GM19043 (cell line): ENCODE measurements at regions not wholly inside any gene's neighbourhood (a gene's known extent, or its start where the extent isn't known, plus 50 kb on each side); places are given as distances from the start of the nearest gene placed in this dataset.
"Not testable (repeated sequence)": the region's sequence is repeated elsewhere in the genome, so short reads cannot be mapped to it uniquely, and the experiment has no call there.

Experiments
- ATAC-seq: cut with Tn5 transposase; IDR thresholded peaks from one replicate; pipeline ENCODE4 v1.9.1; 2021; ENCODE audit warnings: low read depth; ENCODE audit not compliant: unreplicated experiment

DNA sequence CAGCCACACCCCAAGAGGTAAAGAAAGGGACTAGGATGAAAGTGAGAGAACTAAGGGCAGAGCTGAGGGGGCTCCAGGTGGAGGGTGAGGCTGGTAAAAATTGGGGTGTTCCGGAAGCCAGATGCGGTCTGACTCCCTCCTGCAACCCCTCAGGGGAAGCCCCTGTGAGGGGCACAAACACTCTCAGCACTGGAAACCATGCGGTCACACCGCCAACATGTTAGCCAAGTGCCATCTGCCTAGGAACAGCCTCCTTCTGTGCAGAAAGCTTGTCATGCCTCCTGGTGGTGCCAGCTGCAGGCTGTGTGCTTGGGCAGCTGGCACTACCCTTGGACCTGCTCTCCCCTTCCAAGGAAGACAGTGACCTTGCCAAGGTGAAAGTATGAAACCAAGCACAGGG, 83.5 kb upstream of the RPL38 start:
- no peak for ATAC-seq

DNA sequence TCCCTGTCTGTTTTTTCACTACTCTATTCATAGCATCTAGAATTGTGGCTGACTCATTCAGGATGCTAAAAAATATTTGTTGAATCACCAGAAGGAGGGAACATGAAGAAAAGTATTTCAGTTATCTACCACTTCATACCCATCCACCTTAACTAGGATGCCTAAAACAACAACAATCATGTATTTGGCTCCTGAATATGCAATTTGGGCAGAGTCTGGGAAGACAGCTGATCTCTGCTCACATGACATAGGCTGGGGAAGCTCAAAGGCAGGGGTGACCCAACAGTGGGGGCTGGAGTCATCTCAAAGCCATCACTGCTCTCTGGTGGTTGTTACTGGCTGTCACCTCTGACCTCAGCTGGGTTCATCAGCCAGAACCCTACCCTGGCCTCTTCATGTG, 80.1 kb upstream of the RPL38 start:
- no peak for ATAC-seq

- no peak for ATAC-seq
Measured at GRCh38 chr17:74123866-74124444, 79.5 kb upstream of the RPL38 start.

DNA sequence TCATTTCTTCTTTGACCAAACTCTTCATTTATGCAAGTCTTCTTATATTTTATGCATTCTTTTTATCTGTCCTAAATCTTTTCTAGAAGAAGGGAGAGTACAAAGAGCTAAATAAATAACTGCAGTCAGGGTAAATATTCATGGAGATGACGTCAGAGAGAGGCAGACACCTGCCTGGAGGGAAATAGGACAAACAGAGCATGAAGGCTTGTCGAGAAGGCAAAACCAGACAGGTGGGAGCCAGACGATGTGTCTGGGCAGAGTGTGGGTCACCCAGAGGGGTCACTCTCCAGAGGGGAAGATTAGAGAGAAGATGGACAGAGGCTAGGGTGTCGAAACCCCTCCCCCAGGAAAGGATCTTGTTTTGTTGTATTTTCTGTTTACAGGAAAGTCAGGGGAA, 78.3 kb upstream of the RPL38 start:
- no peak for ATAC-seq

GRCh38 chr17:74126179-74126900, 77.1 kb upstream of the RPL38 start:
- ATAC-seq = no peak

- ATAC-seq = no peak
Measured at GRCh38 chr17:74126959-74127358, 76.5 kb upstream of the RPL38 start.

DNA sequence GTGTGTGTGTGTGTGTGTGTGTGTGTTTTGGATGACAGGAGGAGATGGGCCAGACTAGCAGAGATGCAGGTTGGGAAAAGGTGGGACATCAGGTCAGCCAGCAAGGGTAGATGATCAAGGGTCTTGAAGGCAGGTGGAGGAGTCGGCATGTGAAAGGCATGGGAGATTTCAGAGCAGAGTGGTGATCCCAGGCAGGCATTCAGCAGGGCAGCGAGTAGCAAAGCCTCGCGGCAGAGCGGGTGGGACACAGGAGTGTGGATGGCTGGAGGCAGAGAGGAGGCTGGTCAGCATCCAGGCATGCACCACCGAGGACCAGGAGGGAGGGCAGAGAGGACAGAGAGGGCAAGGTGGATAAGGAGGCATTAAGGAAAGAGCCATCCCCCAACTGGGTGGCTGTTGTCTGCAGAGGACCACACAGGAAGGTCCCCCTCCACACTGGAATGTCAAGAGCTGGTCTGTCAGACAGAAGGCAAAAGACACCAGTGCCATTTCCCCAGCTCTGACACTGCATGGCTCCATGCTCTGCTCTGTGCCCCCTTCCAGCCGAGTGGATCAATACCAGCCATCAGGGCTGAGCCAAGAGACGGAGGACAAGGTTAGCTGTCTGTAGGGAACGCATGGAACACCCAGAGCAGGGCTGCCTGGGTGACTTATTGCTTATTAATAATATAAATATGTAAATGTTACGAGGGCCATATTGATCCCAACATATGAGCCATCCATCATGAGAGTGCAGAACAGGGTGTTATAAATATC, 74.8 kb upstream of the RPL38 start:
- ATAC-seq = no peak

DNA sequence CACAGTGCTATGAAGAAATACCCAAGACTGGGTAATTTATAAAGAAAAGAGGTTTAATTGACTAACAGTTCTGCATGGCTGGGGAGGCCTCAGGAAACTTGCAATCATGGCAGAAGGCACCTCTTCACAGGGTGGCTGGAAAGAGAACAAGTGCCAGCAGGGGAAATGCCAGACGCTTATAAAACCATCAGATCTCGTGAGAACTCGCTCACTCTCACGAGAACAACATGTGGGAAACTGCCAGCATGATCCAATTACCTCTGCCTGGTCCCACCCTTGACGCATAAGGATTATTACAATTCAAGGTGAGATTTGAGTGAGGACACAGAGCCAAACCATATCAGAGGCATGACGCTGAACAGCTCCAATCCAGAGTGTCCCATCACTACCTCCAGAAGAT, 73.7 kb upstream of the RPL38 start:
- not testable (repeated sequence) for ATAC-seq

GRCh38 chr17:74130276-74130675, 73.2 kb upstream of the RPL38 start:
- ATAC-seq = no peak

DNA sequence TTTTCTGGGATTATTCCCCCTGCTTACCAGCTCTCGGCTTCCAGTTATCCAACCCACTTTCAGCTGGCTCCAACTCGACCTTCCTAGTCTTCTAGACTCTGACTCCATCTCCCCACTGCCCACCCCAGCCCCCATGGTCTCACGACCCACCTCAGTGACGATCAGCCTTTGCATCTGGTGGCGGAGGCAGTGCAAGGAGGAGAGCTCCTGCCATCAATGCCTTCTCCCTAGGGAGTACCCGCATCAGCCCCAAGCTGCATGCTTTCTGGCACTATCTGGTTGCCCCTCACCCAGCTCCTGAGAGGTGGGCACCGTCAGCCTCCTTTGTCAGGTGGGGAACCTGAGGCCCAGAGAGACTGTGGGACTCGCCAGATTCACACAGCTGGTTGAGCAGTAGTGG, 72.6 kb upstream of the RPL38 start:
- no peak for ATAC-seq

- no peak for ATAC-seq
Measured at GRCh38 chr17:74132354-74132753, 71.1 kb upstream of the RPL38 start.

DNA sequence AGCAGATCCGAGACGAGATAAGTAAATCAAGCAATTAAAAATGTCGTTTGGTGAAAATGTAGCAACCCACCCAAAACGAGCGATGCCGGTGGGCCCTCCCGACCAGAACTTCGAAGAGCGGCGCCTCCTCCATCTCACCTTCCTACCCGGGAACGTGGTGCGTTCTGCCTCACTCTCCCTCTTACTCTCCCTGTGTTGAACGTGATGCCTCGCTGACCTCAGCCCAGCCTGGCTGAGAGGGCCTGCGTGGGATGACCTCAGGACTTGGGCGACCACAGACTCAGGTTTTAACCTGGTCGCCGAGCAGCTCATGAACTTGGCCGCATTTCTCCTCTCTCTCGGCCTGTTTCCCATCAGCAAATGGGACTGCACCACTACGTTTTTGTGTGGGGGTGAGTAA, 69.7 kb upstream of the RPL38 start:
- no peak for ATAC-seq

DNA sequence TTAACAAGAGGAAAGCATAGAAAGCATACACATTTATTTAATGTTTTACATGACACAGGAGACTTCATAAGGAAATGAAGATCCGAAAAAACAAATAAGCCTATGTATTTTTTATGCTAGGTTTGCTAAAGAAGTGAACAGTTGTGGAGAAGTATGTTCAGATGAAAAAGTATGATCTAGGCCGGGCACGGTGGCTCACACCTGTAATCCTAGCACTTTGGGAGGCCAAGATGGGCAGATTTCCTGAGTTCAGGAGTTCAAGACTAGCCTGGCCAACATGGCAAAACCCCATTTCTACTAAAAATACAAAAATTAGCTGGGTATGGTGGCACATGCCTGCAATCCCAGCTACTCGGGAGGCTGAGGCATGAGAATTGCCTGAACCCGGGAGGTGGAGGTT, 69.2 kb upstream of the RPL38 start:
- ATAC-seq = not testable (repeated sequence)

DNA sequence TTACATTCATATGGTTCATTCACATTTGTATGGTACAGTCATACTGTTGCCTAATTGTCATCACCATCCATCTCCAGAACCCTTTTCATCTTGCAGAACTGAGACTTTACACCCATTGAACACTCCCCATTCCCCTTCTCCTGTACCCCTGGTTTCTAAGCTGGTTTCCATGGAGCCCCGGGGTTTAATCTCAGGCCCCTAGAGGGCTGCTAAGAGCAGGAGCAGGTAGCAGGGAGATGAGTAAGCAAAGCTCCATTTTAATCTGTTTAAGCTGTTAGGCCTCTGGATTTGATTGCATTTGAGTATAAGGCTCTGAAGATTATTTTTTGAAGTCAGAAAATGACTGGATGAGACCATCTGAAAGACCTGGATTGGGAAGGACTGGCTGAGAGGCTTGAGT, 68.5 kb upstream of the RPL38 start:
- ATAC-seq = no peak

- ATAC-seq = no peak
Measured at GRCh38 chr17:74135391-74136167, 67.9 kb upstream of the RPL38 start.

DNA sequence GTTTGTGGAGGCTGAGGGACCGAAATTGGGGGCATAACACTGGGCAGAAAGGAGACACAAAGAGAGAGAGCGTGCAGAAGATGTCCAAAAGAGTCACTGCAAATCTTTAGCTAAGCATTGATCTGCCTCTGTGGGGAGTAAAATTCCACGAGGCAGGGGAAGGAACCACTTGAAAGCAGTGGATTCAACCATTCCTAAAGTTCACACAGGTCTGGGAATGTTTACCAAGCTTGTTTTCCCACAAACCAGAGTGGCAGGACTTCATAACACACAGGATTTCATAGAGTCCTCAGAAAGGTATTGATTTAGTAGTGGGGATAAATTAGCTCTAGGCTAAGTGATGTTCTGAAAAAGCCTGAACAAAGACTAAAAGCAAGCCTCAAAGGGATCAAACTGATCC, 66.1 kb upstream of the RPL38 start:
- no peak for ATAC-seq

DNA sequence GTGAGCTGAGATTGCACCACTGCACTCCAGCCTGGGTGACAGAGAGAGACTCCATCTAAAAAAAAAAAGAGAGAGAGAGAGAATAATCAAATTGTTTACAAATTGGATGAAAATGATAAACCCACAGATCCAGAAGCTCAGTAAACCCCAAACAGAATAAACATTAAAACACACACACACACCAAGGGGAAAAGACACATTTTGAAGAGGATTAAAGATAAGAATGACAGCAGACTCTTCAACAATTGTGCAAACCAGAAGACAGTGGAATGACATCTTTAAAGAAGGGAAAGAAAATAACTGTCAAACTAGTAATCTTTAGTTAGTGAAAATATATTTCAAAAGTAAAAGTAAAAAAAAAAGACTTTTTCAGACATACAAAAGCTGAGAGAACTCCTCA, 64.4 kb upstream of the RPL38 start:
- ATAC-seq = no peak

GRCh38 chr17:74140282-74140681, 63.2 kb upstream of the RPL38 start:
- ATAC-seq = no peak

- ATAC-seq = no peak
Measured at GRCh38 chr17:74141612-74142011, 61.9 kb upstream of the RPL38 start.

- ATAC-seq = not testable (repeated sequence)
Measured at GRCh38 chr17:74143318-74143717, 60.2 kb upstream of the RPL38 start.

- no peak for ATAC-seq
Measured at GRCh38 chr17:74145756-74146155, 57.7 kb upstream of the RPL38 start.
